Tibial nerve (tissue), 4 donors: ENCODE measurements at regions not wholly inside any gene's neighbourhood (a gene's known extent, or its start where the extent isn't known, plus 50 kb on each side); places are given as distances from the start of the nearest gene placed in this dataset.

Experiments used
- DNase-seq, 2 donors: peaks; one replicate each; pipeline ENCODE4 v3.0.0-alpha.2; 2019; ENCODE audit warnings: low spot score in 2 of 2
- H3K27ac ChIP-seq, 4 donors: fragments of 200-600 bp; sonication (generic) in 3 of 4; one replicate each; pipeline ENCODE4 v1.5.1; 2017 to 2019; ENCODE audit warnings: mild to moderate bottlenecking in 1 of 4
- H3K27me3 ChIP-seq, 2 donors: fragments of 200-600 bp; sonication (generic) in 1 of 2; one replicate each; pipeline versions ENCODE4 v1.5.1 to v1.6.0; 2017 to 2019
- H3K36me3 ChIP-seq, 3 donors: fragments of 200-600 bp; sonication (generic); one replicate each; pipeline ENCODE4 v1.5.1; 2018 to 2019
- H3K4me1 ChIP-seq, 4 donors: fragments of 200-600 bp; sonication (generic) in 3 of 4; one replicate each; pipeline ENCODE4 v1.5.1; 2017 to 2019
- H3K4me3 ChIP-seq, 4 donors: fragments of 200-600 bp; sonication (generic) in 3 of 4; one replicate each; pipeline ENCODE4 v1.5.1; 2017 to 2019; ENCODE audit warnings: mild to moderate bottlenecking in 1 of 4, moderate library complexity in 1 of 4
- H3K9me3 ChIP-seq, 4 donors: fragments of 200-600 bp; sonication (generic) in 3 of 4; one replicate each; pipeline ENCODE4 v1.5.1; 2017 to 2019
- CTCF ChIP-seq, 5 experiments: fragments of 200-600 bp in 3 of 5; fragments of 450-650 bp in 2 of 5; sonication (generic) in 3 of 5; IDR thresholded peaks; one replicate each; pipeline ENCODE4 v1.5.1; 2016 to 2019; ENCODE audit warnings: antibody characterized with exemption in 5 of 5, mild to moderate bottlenecking in 3 of 5, moderate library complexity in 2 of 5
- EP300 ChIP-seq, 2 donors: sonication (generic); formaldehyde crosslinking; IDR thresholded peaks; one replicate each; pipeline ENCODE4 v1.6.1; 2017; ENCODE audit warnings: antibody characterized with exemption in 2 of 2, mild to moderate bottlenecking in 1 of 2
- POLR2A ChIP-seq, 2 donors: fragments of 450-650 bp; IDR thresholded peaks; one replicate each; pipeline ENCODE4 v1.6.1; 2017; ENCODE audit warnings: antibody characterized with exemption in 2 of 2, mild to moderate bottlenecking in 2 of 2, moderate library complexity in 2 of 2
- WGBS, 2 donors: methylation state at CpG; one replicate each; pipeline ENCODE4 v1.1.5; 2018; 5-methylcytosine and 5-hydroxymethylcytosine counted together

GRCh38 chr3:11903047-11903446 is 56.4 kb upstream of the TAMM41 start:
- Histone ChIP-seq H3K36me3 (no peaks in the 10 kb centered on the region), H3K4me3 (no peak overlapping the region), H3K9me3 (no peaks in the 10 kb centered on the region), H3K4me1 (peaks cover 0 to 2% (median 0%) of the 10 kb centered on the region in 4 donors), H3K27ac (no peak overlapping the region), H3K27me3 (no peaks in the 10 kb centered on the region)
- TF ChIP-seq CTCF (IDR thresholded peaks at IDR 0.05) = no peak
- TF ChIP-seq POLR2A (IDR thresholded peaks at IDR 0.05) = no peak
- TF ChIP-seq EP300 (IDR thresholded peaks at IDR 0.05) = no peak
- no peak for DNase-seq
- 74 to 77% methylated on average over 12 of the region's 12 CpGs for WGBS, 2 donors

GRCh38 chr3:11903447-11903846 is 56.8 kb upstream of the TAMM41 start:
- no peak overlapping the region for H3K27ac ChIP-seq
- DNase-seq = no peak
- no peaks in the 10 kb centered on the region for H3K27me3 ChIP-seq
- no peaks in the 10 kb centered on the region for H3K9me3 ChIP-seq
- peaks cover 0 to 6% (median 0%) of the 10 kb centered on the region in 4 donors for H3K4me1 ChIP-seq
- H3K36me3 ChIP-seq = no peaks in the 10 kb centered on the region
- 65 to 82% methylated on average over 6 of the region's 6 CpGs for WGBS, 2 donors
- no peak overlapping the region for H3K4me3 ChIP-seq
- no peak for TF ChIP-seq POLR2A (IDR thresholded peaks at IDR 0.05)
- TF ChIP-seq EP300 (IDR thresholded peaks at IDR 0.05) = no peak
- TF ChIP-seq CTCF (IDR thresholded peaks at IDR 0.05) = no peak

- Histone ChIP-seq H3K9me3 (no peaks in the 10 kb centered on the region), H3K27ac (no peak overlapping the region), H3K4me1 (peaks cover 0 to 6% (median 0%) of the 10 kb centered on the region in 4 donors), H3K27me3 (no peaks in the 10 kb centered on the region), H3K4me3 (no peak overlapping the region), H3K36me3 (no peaks in the 10 kb centered on the region)
- WGBS, 2 donors = 58 to 65% methylated on average over 4 of the region's 4 CpGs
- no peak for TF ChIP-seq EP300 (IDR thresholded peaks at IDR 0.05)
- TF ChIP-seq POLR2A (IDR thresholded peaks at IDR 0.05) = no peak
- no peak for TF ChIP-seq CTCF (IDR thresholded peaks at IDR 0.05)
- DNase-seq = no peak
These were observed 57.5 kb upstream of the TAMM41 start for GRCh38 chr3:11904157-11904556.

- Histone ChIP-seq H3K4me1 (peaks cover 0 to 6% (median 0%) of the 10 kb centered on the region in 4 donors), H3K36me3 (no peaks in the 10 kb centered on the region), H3K27me3 (no peaks in the 10 kb centered on the region), H3K27ac (no peak overlapping the region), H3K4me3 (no peak overlapping the region), H3K9me3 (no peaks in the 10 kb centered on the region)
- no peak for DNase-seq
- 90 to 92% methylated on average over 8 of the region's 8 CpGs for WGBS, 2 donors
- TF ChIP-seq CTCF (IDR thresholded peaks at IDR 0.05) = no peak
- TF ChIP-seq POLR2A (IDR thresholded peaks at IDR 0.05) = no peak
- TF ChIP-seq EP300 (IDR thresholded peaks at IDR 0.05) = no peak
These were observed 59.7 kb upstream of the TAMM41 start for GRCh38 chr3:11906407-11906806.

GRCh38 chr3:11907667-11908660 is 61.3 kb upstream of the TAMM41 start:
- no peak for DNase-seq

More at GRCh38 chr3:11907667-11908660, 61.3 kb upstream of the TAMM41 start:
- H3K4me1 ChIP-seq = peaks cover 0 to 6% (median 0%) of the 10 kb centered on the region in 4 donors
- H3K36me3 ChIP-seq = no peaks in the 10 kb centered on the region
- no peaks in the 10 kb centered on the region for H3K27me3 ChIP-seq
- 44 to 52% methylated on average over 12 to 13 of the region's 14 CpGs for WGBS, 2 donors
- no peaks in the 10 kb centered on the region for H3K9me3 ChIP-seq
- H3K4me3 ChIP-seq = no peak overlapping the region
- no peak for TF ChIP-seq CTCF (IDR thresholded peaks at IDR 0.05)
- no peak for TF ChIP-seq POLR2A (IDR thresholded peaks at IDR 0.05)
- TF ChIP-seq EP300 (IDR thresholded peaks at IDR 0.05) = no peak
- no peak overlapping the region for H3K27ac ChIP-seq
